CD4-positive, alpha-beta T cell (primary cell): ENCODE measurements at regions not wholly inside any gene's neighbourhood (a gene's known extent, or its start where the extent isn't known, plus 50 kb on each side); places are given as distances from the start of the nearest gene placed in this dataset.

ENCODE experiments used
- ATAC-seq: fragments of 200-7000 bp; cut with Tn5 transposase; one replicate; pipeline ENCODE4 v1.10.0; 2022; ENCODE audit warnings: mild to moderate bottlenecking; ENCODE audit not compliant: poor library complexity
- CTCF ChIA-PET: fragments of 350-600 bp; sonication (Branson Sonifier 250); formaldehyde crosslinking; loops from one replicate; lab custom pipeline; 2021; ENCODE audit warnings: antibody characterized with exemption, inconsistent platforms; lab: Charles Lee
- POLR2A ChIA-PET: fragments of 350-600 bp; sonication (Branson Sonifier 250); formaldehyde crosslinking; loops from one replicate; lab custom pipeline; 2021; ENCODE audit warnings: antibody characterized with exemption, inconsistent platforms; lab: Charles Lee
- DNase-seq, 14 experiments: peaks; one replicate each; pipeline ENCODE4 v3.0.0-alpha.2; 2013 to 2020; ENCODE audit warnings: mixed read lengths in 2 of 14
- H3K27ac ChIP-seq, 2 donors: one replicate each; pipeline versions ENCODE4 v1.5.1 to v1.7.0; 2013; ENCODE audit warnings: low read length in 2 of 2, low read depth in 1 of 2, mild to moderate bottlenecking in 1 of 2
- H3K27me3 ChIP-seq, 2 experiments: 1 replicate in 1 of 2; 2 replicates in 1 of 2; pipeline versions ENCODE4 v1.6.1 to v1.7.0; 2013; ENCODE audit warnings: low read length in 2 of 2, control low read depth in 1 of 2, mild to moderate bottlenecking in 1 of 2, moderate library complexity in 1 of 2; ENCODE audit not compliant: insufficient read depth in 2 of 2, control insufficient read depth in 1 of 2
- H3K36me3 ChIP-seq: one replicate; pipeline ENCODE4 v1.6.1; 2013; ENCODE audit warnings: low read length, control low read depth; ENCODE audit not compliant: insufficient read depth
- H3K4me1 ChIP-seq: one replicate; pipeline ENCODE4 v1.6.1; 2013; ENCODE audit warnings: low read length, control low read depth; ENCODE audit not compliant: insufficient read depth
- H3K4me3 ChIP-seq: one replicate; pipeline ENCODE4 v1.5.1; 2013; ENCODE audit warnings: mild to moderate bottlenecking, low read length, moderate library complexity
- H3K9me3 ChIP-seq, 2 experiments: 1 replicate in 1 of 2; 2 replicates in 1 of 2; pipeline versions ENCODE4 v1.6.1 to v1.7.0; 2013; ENCODE audit warnings: low read length in 2 of 2, mild to moderate bottlenecking in 2 of 2, control low read depth in 1 of 2, moderate library complexity in 1 of 2; ENCODE audit not compliant: control insufficient read depth in 1 of 2, insufficient read depth in 1 of 2
- H3K27ac Mint-ChIP-seq: one replicate; pipeline ENCODE4 v1.8.0; 2020; ENCODE audit warnings: mixed read lengths
- H3K27me3 Mint-ChIP-seq: one replicate; pipeline ENCODE4 v1.8.0; 2021; ENCODE audit warnings: mixed read lengths
- H3K36me3 Mint-ChIP-seq: one replicate; pipeline ENCODE4 v1.8.0; 2021; ENCODE audit warnings: low read depth, mixed read lengths
- H3K4me1 Mint-ChIP-seq: one replicate; pipeline ENCODE4 v1.8.0; 2021; ENCODE audit warnings: low read depth, mixed read lengths
- H3K4me3 Mint-ChIP-seq: one replicate; pipeline ENCODE4 v1.8.0; 2020; ENCODE audit warnings: mild to moderate bottlenecking, mixed read lengths
- H3K9me3 Mint-ChIP-seq: one replicate; pipeline ENCODE4 v1.8.0; 2020; ENCODE audit warnings: mixed read lengths
- intact Hi-C, 2 experiments: fragments of 100-400 bp; cut with DNase I in 1 of 2; cut with micrococcal nuclease in 1 of 2; formaldehyde crosslinking; loops; one replicate each; pipeline versions ENCODE4 v1.15.1 to v1.9.0; 2023 to 2025; cut with DNase I, micrococcal nuclease
- TF ChIP-seq, protein P1 (sequence below): fragments of 200-600 bp; IDR thresholded peaks from one replicate; pipeline ENCODE4 v1.8.0; 2022; ENCODE audit warnings: antibody characterized with exemption, mild to moderate bottlenecking

DNA sequence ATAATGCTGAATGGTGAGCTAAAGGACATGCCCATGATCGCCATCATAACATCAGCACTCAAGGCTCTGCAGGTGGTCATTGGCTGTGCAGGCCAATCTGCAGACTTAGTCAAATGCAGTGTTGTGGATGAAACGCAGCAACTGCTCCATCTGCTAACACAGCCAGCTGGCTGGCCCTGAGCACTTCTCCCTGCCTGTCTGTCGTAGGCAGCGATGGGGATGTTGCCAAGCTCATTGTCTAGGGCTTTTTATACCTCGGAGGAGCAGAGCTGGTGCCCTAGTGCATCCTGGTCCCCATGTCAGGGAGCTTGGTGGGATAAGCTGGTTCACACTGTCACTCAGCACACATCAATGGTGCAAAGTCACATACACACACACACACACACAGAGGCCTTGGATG is 189.4 kb downstream of the TENT4A start:
- Mint-ChIP-seq H3K36me3 (no peaks in the 10 kb centered on the region), H3K4me1 (no peaks in the 10 kb centered on the region), H3K9me3 (no peaks in the 10 kb centered on the region), H3K27me3 (peaks cover 5% of the 10 kb centered on the region), H3K27ac (no peak overlapping the region), H3K4me3 (no peak overlapping the region)
- intact Hi-C loops: no loop called here
- Histone ChIP-seq H3K9me3 (peaks cover 0 to 5% of the 10 kb centered on the region in 2 experiments), H3K4me3 (no peak overlapping the region), H3K27ac (no peak overlapping the region), H3K4me1 (no peaks in the 10 kb centered on the region), H3K36me3 (no peaks in the 10 kb centered on the region), H3K27me3 (no peaks in the 10 kb centered on the region)
- TF ChIP-seq, protein P1, sequence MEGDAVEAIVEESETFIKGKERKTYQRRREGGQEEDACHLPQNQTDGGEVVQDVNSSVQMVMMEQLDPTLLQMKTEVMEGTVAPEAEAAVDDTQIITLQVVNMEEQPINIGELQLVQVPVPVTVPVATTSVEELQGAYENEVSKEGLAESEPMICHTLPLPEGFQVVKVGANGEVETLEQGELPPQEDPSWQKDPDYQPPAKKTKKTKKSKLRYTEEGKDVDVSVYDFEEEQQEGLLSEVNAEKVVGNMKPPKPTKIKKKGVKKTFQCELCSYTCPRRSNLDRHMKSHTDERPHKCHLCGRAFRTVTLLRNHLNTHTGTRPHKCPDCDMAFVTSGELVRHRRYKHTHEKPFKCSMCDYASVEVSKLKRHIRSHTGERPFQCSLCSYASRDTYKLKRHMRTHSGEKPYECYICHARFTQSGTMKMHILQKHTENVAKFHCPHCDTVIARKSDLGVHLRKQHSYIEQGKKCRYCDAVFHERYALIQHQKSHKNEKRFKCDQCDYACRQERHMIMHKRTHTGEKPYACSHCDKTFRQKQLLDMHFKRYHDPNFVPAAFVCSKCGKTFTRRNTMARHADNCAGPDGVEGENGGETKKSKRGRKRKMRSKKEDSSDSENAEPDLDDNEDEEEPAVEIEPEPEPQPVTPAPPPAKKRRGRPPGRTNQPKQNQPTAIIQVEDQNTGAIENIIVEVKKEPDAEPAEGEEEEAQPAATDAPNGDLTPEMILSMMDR: no peak
- ChIA-PET CTCF (no interaction called here), POLR2A (no interaction called here)
- no peak for ATAC-seq
- no peak for DNase-seq

DNA sequence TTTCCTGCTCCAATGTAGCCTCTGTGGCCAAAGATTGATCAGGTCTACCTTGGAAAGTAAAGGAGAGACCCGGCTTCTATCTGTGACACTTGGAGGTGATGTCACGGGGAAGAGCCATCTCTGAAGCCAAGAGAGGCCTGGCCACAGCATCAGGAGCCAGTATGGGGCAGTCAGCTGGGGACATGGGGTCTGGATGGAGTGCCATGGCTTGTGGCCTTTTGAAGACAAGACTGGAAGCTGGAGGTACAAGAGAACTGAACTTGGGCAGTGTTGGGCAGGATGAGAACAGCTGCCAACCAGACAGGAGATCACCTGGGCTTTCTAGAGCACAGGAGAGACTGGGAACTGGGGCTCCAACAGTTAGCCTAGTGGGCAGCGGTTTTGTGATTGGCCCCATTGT is 190.7 kb downstream of the TENT4A start:
- Mint-ChIP-seq H3K27ac (no peak overlapping the region), H3K4me3 (no peak overlapping the region), H3K27me3 (peaks cover 5% of the 10 kb centered on the region), H3K36me3 (no peaks in the 10 kb centered on the region), H3K9me3 (no peaks in the 10 kb centered on the region), H3K4me1 (no peaks in the 10 kb centered on the region)
- CTCF ChIA-PET: no interaction called here
- H3K27me3 ChIP-seq: no peaks in the 10 kb centered on the region
- H3K9me3 ChIP-seq: peaks cover 0 to 5% of the 10 kb centered on the region in 2 experiments
- no peak overlapping the region for H3K27ac ChIP-seq
- POLR2A ChIA-PET: no interaction called here
- ATAC-seq (no peak), DNase-seq (no peak)
- H3K4me1 ChIP-seq: no peaks in the 10 kb centered on the region
- intact Hi-C loops: no loop called here
- no peaks in the 10 kb centered on the region for H3K36me3 ChIP-seq
- TF ChIP-seq, protein P1: no peak
- H3K4me3 ChIP-seq: no peak overlapping the region

DNA sequence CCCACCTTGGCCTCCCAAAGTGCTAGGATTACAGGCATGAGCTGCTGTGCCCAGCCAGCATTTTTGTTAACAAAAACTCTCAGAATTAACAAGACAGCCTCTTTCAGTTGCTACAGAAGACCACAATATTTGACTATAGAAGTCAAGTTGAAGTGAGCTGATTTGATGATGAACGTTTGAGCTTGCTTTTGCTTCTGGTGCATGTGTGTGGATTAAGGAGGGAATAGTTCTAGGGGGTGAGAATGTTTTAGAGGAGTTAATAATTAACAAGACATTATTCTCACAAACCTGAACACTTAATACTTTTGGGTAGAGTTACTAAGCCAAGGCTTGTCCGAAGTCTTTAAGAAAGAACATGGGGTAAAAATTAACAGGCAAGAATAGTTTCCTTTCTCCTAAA is 191.6 kb downstream of the TENT4A start:
- Histone ChIP-seq H3K4me1 (no peaks in the 10 kb centered on the region), H3K4me3 (no peak overlapping the region), H3K27ac (no peak overlapping the region), H3K9me3 (peaks cover 0 to 5% of the 10 kb centered on the region in 2 experiments), H3K36me3 (no peaks in the 10 kb centered on the region), H3K27me3 (no peaks in the 10 kb centered on the region)
- H3K4me3 Mint-ChIP-seq: no peak overlapping the region
- H3K27me3 Mint-ChIP-seq: peaks cover 5% of the 10 kb centered on the region
- ATAC-seq: no peak
- TF ChIP-seq, protein P1: no peak
- no peaks in the 10 kb centered on the region for H3K4me1 Mint-ChIP-seq
- DNase-seq: no peak
- CTCF ChIA-PET: no interaction called here
- H3K27ac Mint-ChIP-seq: no peak overlapping the region
- POLR2A ChIA-PET: no interaction called here
- H3K36me3 Mint-ChIP-seq: no peaks in the 10 kb centered on the region
- no peaks in the 10 kb centered on the region for H3K9me3 Mint-ChIP-seq
- intact Hi-C loops: no loop called here
